Inferior parietal cortex (tissue), 1 donor: ENCODE measurements at regions not wholly inside any gene's neighbourhood (a gene's known extent, or its start where the extent isn't known, plus 50 kb on each side); places are given as distances from the start of the nearest gene placed in this dataset.

ENCODE experiments used
- DNase-seq: peaks from one replicate; pipeline ENCODE4 v3.0.0-alpha.2; 2016; ENCODE audit errors: extremely low spot score

- DNase-seq = no peak
These were observed 76.4 kb downstream of the CXXC4 start for GRCh38 chr4:104418286-104418685.

GRCh38 chr4:104417357-104417882 lies 77.3 kb downstream of the CXXC4 start:
- DNase-seq = no peak

GRCh38 chr4:104416725-104417356 lies 77.9 kb downstream of the CXXC4 start:
- DNase-seq = no peak

GRCh38 chr4:104413487-104413886 lies 81.2 kb downstream of the CXXC4 start:
- no peak for DNase-seq

GRCh38 chr4:104412344-104412743 lies 82.3 kb downstream of the CXXC4 start:
- no peak for DNase-seq

GRCh38 chr4:104411502-104411901 lies 83.2 kb downstream of the CXXC4 start:
- DNase-seq = no peak

- DNase-seq = no peak
These were observed 85.8 kb downstream of the CXXC4 start for GRCh38 chr4:104408878-104409277.

- no peak for DNase-seq
These were observed 90.3 kb downstream of the CXXC4 start for GRCh38 chr4:104404361-104404760.

- no peak for DNase-seq
These were observed 99.5 kb downstream of the CXXC4 start for GRCh38 chr4:104395168-104395614.

GRCh38 chr4:104394406-104395167 lies 100.1 kb downstream of the CXXC4 start:
- DNase-seq = peak; percentile 80

GRCh38 chr4:104393655-104394324 lies 100.9 kb downstream of the CXXC4 start:
- DNase-seq = no peak

- no peak for DNase-seq
These were observed 109.0 kb downstream of the CXXC4 start for GRCh38 chr4:104385713-104386112.

- no peak for DNase-seq
These were observed 111.7 kb downstream of the CXXC4 start for GRCh38 chr4:104382961-104383360.

GRCh38 chr4:104381729-104382128 lies 113.0 kb downstream of the CXXC4 start:
- DNase-seq = no peak

- no peak for DNase-seq
These were observed 129.1 kb downstream of the CXXC4 start for GRCh38 chr4:104365618-104366017.

GRCh38 chr4:104353481-104353880 lies 141.2 kb downstream of the CXXC4 start:
- DNase-seq = no peak

GRCh38 chr4:104352211-104352610 lies 142.5 kb downstream of the CXXC4 start:
- no peak for DNase-seq

- no peak for DNase-seq
These were observed 143.0 kb downstream of the CXXC4 start for GRCh38 chr4:104351706-104352105.

GRCh38 chr4:104345598-104346242 lies 149.0 kb downstream of the CXXC4 start:
- DNase-seq = no peak

GRCh38 chr4:104344342-104344980 lies 150.2 kb downstream of the CXXC4 start:
- DNase-seq = no peak

GRCh38 chr4:104334410-104334809 lies 160.3 kb downstream of the CXXC4 start:
- DNase-seq = no peak
